ENCODE measurements at regions not wholly inside any gene's neighbourhood (a gene's known extent, or its start where the extent isn't known, plus 50 kb on each side); places are given as distances from the start of the nearest gene placed in this dataset.
"Not testable (repeated sequence)": the region's sequence is repeated elsewhere in the genome, so short reads cannot be mapped to it uniquely, and the experiment has no call there.

DNA sequence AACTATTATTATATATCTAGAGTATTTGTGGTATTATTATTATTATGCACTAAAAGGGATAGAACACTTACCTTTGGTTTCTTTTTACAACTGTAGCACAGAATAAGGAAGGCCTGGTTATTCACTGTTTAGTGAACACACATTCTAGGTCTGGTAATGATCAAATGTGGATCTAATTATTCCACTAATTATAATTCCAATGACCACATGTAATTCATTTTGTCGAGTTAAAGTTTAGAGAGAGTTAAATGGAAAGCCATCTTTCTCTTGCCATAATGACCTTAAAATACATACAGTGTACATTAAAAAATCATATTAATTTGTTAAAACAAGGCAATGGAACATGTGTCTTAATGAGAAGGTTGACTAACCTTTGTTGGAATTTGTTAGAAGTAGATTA, 147.8 kb downstream of the SEM1 start:
- Histone ChIP-seq H2AFZ (ENCODE audit: low read depth) (no peak overlapping the region), H3K27ac (no peak overlapping the region)
- TF ChIP-seq, protein P1, sequence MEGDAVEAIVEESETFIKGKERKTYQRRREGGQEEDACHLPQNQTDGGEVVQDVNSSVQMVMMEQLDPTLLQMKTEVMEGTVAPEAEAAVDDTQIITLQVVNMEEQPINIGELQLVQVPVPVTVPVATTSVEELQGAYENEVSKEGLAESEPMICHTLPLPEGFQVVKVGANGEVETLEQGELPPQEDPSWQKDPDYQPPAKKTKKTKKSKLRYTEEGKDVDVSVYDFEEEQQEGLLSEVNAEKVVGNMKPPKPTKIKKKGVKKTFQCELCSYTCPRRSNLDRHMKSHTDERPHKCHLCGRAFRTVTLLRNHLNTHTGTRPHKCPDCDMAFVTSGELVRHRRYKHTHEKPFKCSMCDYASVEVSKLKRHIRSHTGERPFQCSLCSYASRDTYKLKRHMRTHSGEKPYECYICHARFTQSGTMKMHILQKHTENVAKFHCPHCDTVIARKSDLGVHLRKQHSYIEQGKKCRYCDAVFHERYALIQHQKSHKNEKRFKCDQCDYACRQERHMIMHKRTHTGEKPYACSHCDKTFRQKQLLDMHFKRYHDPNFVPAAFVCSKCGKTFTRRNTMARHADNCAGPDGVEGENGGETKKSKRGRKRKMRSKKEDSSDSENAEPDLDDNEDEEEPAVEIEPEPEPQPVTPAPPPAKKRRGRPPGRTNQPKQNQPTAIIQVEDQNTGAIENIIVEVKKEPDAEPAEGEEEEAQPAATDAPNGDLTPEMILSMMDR (conservative IDR thresholded peaks at IDR 0.05; ENCODE audit: low read depth, low read length) = no peak

DNA sequence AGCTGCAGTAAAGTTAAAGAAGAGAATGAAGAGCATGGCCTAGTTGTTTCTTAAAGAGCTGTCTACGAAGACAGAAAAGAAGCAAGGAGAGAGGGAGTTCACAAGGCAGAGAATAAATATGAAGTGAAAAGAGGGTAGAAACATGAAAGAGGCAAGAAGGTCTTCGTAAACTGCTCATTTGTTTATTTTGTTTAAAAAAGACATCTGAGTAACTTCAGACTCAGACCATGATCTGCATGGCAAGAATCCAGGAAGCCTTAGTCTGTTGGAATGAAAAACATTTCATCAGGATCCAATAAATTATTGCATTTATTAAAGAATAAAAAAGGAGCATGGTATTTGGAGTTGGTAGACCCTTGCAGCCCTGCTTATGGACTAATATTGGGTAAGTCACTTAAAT, 151.1 kb downstream of the SEM1 start:
- H3K79me2 ChIP-seq (ENCODE audit: insufficient read depth, low read depth) = no peaks in the 10 kb centered on the region
- no peaks in the 10 kb centered on the region for H3K36me3 ChIP-seq (ENCODE audit: insufficient read depth)
- H3K4me3 ChIP-seq (IDR thresholded peaks at IDR 0.05; ENCODE audit: insufficient read depth, low read depth, low read length) = no peak overlapping the region
- no peaks in the 10 kb centered on the region for H3K27me3 ChIP-seq (ENCODE audit: insufficient read depth, low read depth)
- TF ChIP-seq, protein P1 (conservative IDR thresholded peaks at IDR 0.05; ENCODE audit: low read depth, low read length) = no peak
- H2AFZ ChIP-seq (ENCODE audit: low read depth) = no peak overlapping the region
- H4K20me1 ChIP-seq (ENCODE audit: insufficient read depth) = no peaks in the 10 kb centered on the region
- H3K4me1 ChIP-seq (ENCODE audit: low read depth, poor library complexity, severe bottlenecking) = no peaks in the 10 kb centered on the region
- no peak overlapping the region for H3K9ac ChIP-seq
- no peak overlapping the region for H3K27ac ChIP-seq
- H3K4me2 ChIP-seq = no peak overlapping the region

More for the DNA sequence above, 147.8 kb downstream of the SEM1 start:
- H3K4me1 ChIP-seq (ENCODE audit: low read depth, poor library complexity, severe bottlenecking) = no peaks in the 10 kb centered on the region
- H3K9ac ChIP-seq = no peak overlapping the region
- no peaks in the 10 kb centered on the region for H3K27me3 ChIP-seq (ENCODE audit: insufficient read depth, low read depth)
- no peaks in the 10 kb centered on the region for H4K20me1 ChIP-seq (ENCODE audit: insufficient read depth)
- no peak overlapping the region for H3K4me3 ChIP-seq (IDR thresholded peaks at IDR 0.05; ENCODE audit: insufficient read depth, low read depth, low read length)
- H3K4me2 ChIP-seq = no peak overlapping the region
- H3K79me2 ChIP-seq (ENCODE audit: insufficient read depth, low read depth) = no peaks in the 10 kb centered on the region
- H3K36me3 ChIP-seq (ENCODE audit: insufficient read depth) = no peaks in the 10 kb centered on the region

GRCh38 chr7:96558093-96558492, 151.6 kb downstream of the SEM1 start:
- H2AFZ ChIP-seq (ENCODE audit: low read depth) = no peak overlapping the region
- H3K4me2 ChIP-seq = no peak overlapping the region
- no peak overlapping the region for H3K4me3 ChIP-seq (IDR thresholded peaks at IDR 0.05; ENCODE audit: insufficient read depth, low read depth, low read length)
- H3K79me2 ChIP-seq (ENCODE audit: insufficient read depth, low read depth) = no peaks in the 10 kb centered on the region
- no peak overlapping the region for H3K9ac ChIP-seq
- H4K20me1 ChIP-seq (ENCODE audit: insufficient read depth) = no peaks in the 10 kb centered on the region
- no peaks in the 10 kb centered on the region for H3K4me1 ChIP-seq (ENCODE audit: low read depth, poor library complexity, severe bottlenecking)
- TF ChIP-seq, protein P1 (conservative IDR thresholded peaks at IDR 0.05; ENCODE audit: low read depth, low read length) = no peak
- H3K36me3 ChIP-seq (ENCODE audit: insufficient read depth) = no peaks in the 10 kb centered on the region
- no peaks in the 10 kb centered on the region for H3K27me3 ChIP-seq (ENCODE audit: insufficient read depth, low read depth)
- H3K27ac ChIP-seq = no peak overlapping the region

DNA sequence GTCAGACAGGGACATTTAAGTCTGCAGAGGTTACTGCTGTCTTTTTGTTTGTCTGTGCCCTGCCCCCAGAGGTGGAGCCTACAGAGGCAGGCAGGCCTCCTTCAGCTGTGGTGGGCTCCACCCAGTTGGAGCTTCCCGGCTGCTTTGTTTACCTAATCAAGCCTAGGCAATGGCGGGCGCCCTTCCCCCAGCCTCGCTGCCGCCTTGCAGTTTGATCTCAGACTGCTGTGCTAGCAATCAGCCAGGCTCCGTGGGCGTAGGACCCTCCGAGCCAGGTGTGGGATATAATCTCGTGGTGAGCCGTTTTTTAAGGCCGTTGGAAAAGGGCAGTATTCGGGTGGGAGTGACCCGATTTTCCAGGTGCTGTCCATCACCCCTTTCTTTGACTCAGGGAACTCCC, 152.0 kb downstream of the SEM1 start:
- H3K4me3 ChIP-seq (IDR thresholded peaks at IDR 0.05; ENCODE audit: insufficient read depth, low read depth, low read length); H3K27ac ChIP-seq; H3K79me2 ChIP-seq (ENCODE audit: insufficient read depth, low read depth); H3K4me2 ChIP-seq; H2AFZ ChIP-seq (ENCODE audit: low read depth); H3K27me3 ChIP-seq (ENCODE audit: insufficient read depth, low read depth); H3K9ac ChIP-seq; H3K36me3 ChIP-seq (ENCODE audit: insufficient read depth); H3K4me1 ChIP-seq (ENCODE audit: low read depth, poor library complexity, severe bottlenecking); H4K20me1 ChIP-seq (ENCODE audit: insufficient read depth): not testable (repeated sequence)

- Histone ChIP-seq H3K27ac (no peak overlapping the region), H2AFZ (ENCODE audit: low read depth) (no peak overlapping the region), H4K20me1 (ENCODE audit: insufficient read depth) (no peaks in the 10 kb centered on the region), H3K36me3 (ENCODE audit: insufficient read depth) (no peaks in the 10 kb centered on the region), H3K27me3 (ENCODE audit: insufficient read depth, low read depth) (no peaks in the 10 kb centered on the region), H3K9ac (no peak overlapping the region), H3K4me2 (no peak overlapping the region), H3K4me3 (IDR thresholded peaks at IDR 0.05; ENCODE audit: insufficient read depth, low read depth, low read length) (no peak overlapping the region), H3K79me2 (ENCODE audit: insufficient read depth, low read depth) (no peaks in the 10 kb centered on the region), H3K4me1 (ENCODE audit: low read depth, poor library complexity, severe bottlenecking) (no peaks in the 10 kb centered on the region)
- TF ChIP-seq, protein P1 (conservative IDR thresholded peaks at IDR 0.05; ENCODE audit: low read depth, low read length) = no peak
Measured at GRCh38 chr7:96548664-96549063, 161.0 kb downstream of the SEM1 start.

Data from KMS-11 (cell line).